ENCODE measurements at regions not wholly inside any gene's neighbourhood (a gene's known extent, or its start where the extent isn't known, plus 50 kb on each side); places are given as distances from the start of the nearest gene placed in this dataset.

DNA sequence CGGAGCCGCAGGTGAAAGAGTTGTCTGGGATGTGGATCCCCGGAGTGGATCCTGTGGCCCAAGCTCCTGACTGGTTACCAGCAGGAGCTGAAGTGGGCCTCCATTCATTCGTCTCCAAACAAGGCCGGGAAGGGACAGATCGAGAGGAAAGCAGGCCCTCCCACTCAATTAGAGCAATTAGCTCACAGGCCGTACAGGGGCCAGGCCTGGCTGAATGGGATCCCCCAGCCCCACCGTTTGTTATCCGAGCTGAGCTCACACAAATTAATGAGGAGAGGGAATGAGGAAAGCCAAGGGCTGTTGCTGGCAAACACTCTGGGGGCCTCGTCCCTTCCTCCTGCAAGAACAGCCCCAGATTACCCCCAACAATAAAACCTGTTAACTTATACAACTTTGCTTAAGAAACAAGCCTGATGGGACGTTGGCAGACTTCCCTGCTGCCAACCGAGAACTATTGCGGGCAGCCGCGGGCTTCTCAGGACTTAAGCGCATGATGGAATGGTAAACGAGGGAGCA, 338.0 kb downstream of the BCL11A start:
- no peak overlapping the region for H2AFZ ChIP-seq (ENCODE audit: low read depth, low read length, severe bottlenecking)
- no peak overlapping the region for H3K27ac ChIP-seq (ENCODE audit: low read depth, low read length)
- no peaks in the 10 kb centered on the region; the same call in 1 of the 2 replicates for H3K9me2 ChIP-seq (replicated peaks; ENCODE audit: insufficient read depth, low read length)
- no peak overlapping the region for H3K4me2 ChIP-seq (ENCODE audit: low read depth, low read length, poor library complexity, severe bottlenecking)
- no peaks in the 10 kb centered on the region for H3K27me3 ChIP-seq (ENCODE audit: low read length)
- no peaks in the 10 kb centered on the region for H3F3A ChIP-seq (ENCODE audit: insufficient read depth)
- H3K9ac ChIP-seq (ENCODE audit: low read length) = no peak overlapping the region
- no peaks in the 10 kb centered on the region for H4K20me1 ChIP-seq (ENCODE audit: low read depth, low read length)
- no peaks in the 10 kb centered on the region for H3K36me3 ChIP-seq (ENCODE audit: low read length)
- no peak overlapping the region for H3K4me3 ChIP-seq (ENCODE audit: insufficient read depth, low read length, poor library complexity, severe bottlenecking)
- no peaks in the 10 kb centered on the region for H3K9me3 ChIP-seq (ENCODE audit: insufficient read depth, low read length)
- H3K79me2 ChIP-seq (ENCODE audit: insufficient read depth, low read length) = no peaks in the 10 kb centered on the region
- TF ChIP-seq, protein P1, sequence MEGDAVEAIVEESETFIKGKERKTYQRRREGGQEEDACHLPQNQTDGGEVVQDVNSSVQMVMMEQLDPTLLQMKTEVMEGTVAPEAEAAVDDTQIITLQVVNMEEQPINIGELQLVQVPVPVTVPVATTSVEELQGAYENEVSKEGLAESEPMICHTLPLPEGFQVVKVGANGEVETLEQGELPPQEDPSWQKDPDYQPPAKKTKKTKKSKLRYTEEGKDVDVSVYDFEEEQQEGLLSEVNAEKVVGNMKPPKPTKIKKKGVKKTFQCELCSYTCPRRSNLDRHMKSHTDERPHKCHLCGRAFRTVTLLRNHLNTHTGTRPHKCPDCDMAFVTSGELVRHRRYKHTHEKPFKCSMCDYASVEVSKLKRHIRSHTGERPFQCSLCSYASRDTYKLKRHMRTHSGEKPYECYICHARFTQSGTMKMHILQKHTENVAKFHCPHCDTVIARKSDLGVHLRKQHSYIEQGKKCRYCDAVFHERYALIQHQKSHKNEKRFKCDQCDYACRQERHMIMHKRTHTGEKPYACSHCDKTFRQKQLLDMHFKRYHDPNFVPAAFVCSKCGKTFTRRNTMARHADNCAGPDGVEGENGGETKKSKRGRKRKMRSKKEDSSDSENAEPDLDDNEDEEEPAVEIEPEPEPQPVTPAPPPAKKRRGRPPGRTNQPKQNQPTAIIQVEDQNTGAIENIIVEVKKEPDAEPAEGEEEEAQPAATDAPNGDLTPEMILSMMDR (IDR thresholded peaks at IDR 0.05; ENCODE audit: insufficient read depth, low read length, poor library complexity, severe bottlenecking) = no peak
- no peak for TF ChIP-seq EZH2phosphoT487 (conservative IDR thresholded peaks at IDR 0.05; ENCODE audit: low read length)

- Histone ChIP-seq H3K36me3 (ENCODE audit: low read length) (no peaks in the 10 kb centered on the region), H3K9me2 (replicated peaks; ENCODE audit: insufficient read depth, low read length) (no peaks in the 10 kb centered on the region; the same call in 1 of the 2 replicates), H3K4me3 (ENCODE audit: insufficient read depth, low read length, poor library complexity, severe bottlenecking) (no peak overlapping the region), H4K20me1 (ENCODE audit: low read depth, low read length) (no peaks in the 10 kb centered on the region), H2AFZ (ENCODE audit: low read depth, low read length, severe bottlenecking) (no peak overlapping the region), H3K4me2 (ENCODE audit: low read depth, low read length, poor library complexity, severe bottlenecking) (no peak overlapping the region), H3K79me2 (ENCODE audit: insufficient read depth, low read length) (no peaks in the 10 kb centered on the region), H3K9ac (ENCODE audit: low read length) (no peak overlapping the region), H3F3A (ENCODE audit: insufficient read depth) (no peaks in the 10 kb centered on the region), H3K27me3 (ENCODE audit: low read length) (no peaks in the 10 kb centered on the region), H3K27ac (ENCODE audit: low read depth, low read length) (no peak overlapping the region), H3K9me3 (ENCODE audit: insufficient read depth, low read length) (no peaks in the 10 kb centered on the region)
- no peak for TF ChIP-seq EZH2phosphoT487 (conservative IDR thresholded peaks at IDR 0.05; ENCODE audit: low read length)
- TF ChIP-seq, protein P1 (IDR thresholded peaks at IDR 0.05; ENCODE audit: insufficient read depth, low read length, poor library complexity, severe bottlenecking) = no peak
Observed at GRCh38 chr2:60214626-60214875, 338.9 kb downstream of the BCL11A start.

GRCh38 chr2:60213865-60214625, 339.4 kb downstream of the BCL11A start:
- H3F3A ChIP-seq (ENCODE audit: insufficient read depth) = no peaks in the 10 kb centered on the region
- H3K36me3 ChIP-seq (ENCODE audit: low read length) = no peaks in the 10 kb centered on the region
- no peaks in the 10 kb centered on the region for H3K9me3 ChIP-seq (ENCODE audit: insufficient read depth, low read length)
- H3K27me3 ChIP-seq (ENCODE audit: low read length) = no peaks in the 10 kb centered on the region
- H3K27ac ChIP-seq (ENCODE audit: low read depth, low read length) = no peak overlapping the region
- TF ChIP-seq, protein P1 (IDR thresholded peaks at IDR 0.05; ENCODE audit: insufficient read depth, low read length, poor library complexity, severe bottlenecking) = no peak
- TF ChIP-seq EZH2phosphoT487 (conservative IDR thresholded peaks at IDR 0.05; ENCODE audit: low read length) = no peak
- no peak overlapping the region for H3K9ac ChIP-seq (ENCODE audit: low read length)
- H3K9me2 ChIP-seq (replicated peaks; ENCODE audit: insufficient read depth, low read length) = no peaks in the 10 kb centered on the region; the same call in 1 of the 2 replicates
- no peak overlapping the region for H3K4me2 ChIP-seq (ENCODE audit: low read depth, low read length, poor library complexity, severe bottlenecking)
- H2AFZ ChIP-seq (ENCODE audit: low read depth, low read length, severe bottlenecking) = no peak overlapping the region
- H3K4me3 ChIP-seq (ENCODE audit: insufficient read depth, low read length, poor library complexity, severe bottlenecking) = no peak overlapping the region
- H3K79me2 ChIP-seq (ENCODE audit: insufficient read depth, low read length) = no peaks in the 10 kb centered on the region
- H4K20me1 ChIP-seq (ENCODE audit: low read depth, low read length) = no peaks in the 10 kb centered on the region
